GM12878 (cell line): ENCODE measurements at regions not wholly inside any gene's neighbourhood (a gene's known extent, or its start where the extent isn't known, plus 50 kb on each side); places are given as distances from the start of the nearest gene placed in this dataset.

Experiments used
- ATAC-seq: fragments of 200-7000 bp; cut with Tn5 transposase; 3 replicates; pipeline ENCODE4 v1.9.1; 2020; ENCODE audit warnings: mild to moderate bottlenecking, moderate library complexity
- BruUV-seq: library from RNA; stranded (reverse); fragments of 400-500 nt; replicated peaks from 2 replicates; lab custom pipeline; 2021; lab: Mats Ljungman, UMichigan
- CTCF ChIA-PET: fragments of 300-600 bp; sonication (Branson Sonifier 250); formaldehyde crosslinking; extraction: SDS; loops from one replicate; lab custom pipeline; 2021; ENCODE audit warnings: inconsistent platforms; lab: Yijun Ruan, JAX
- POLR2A ChIA-PET: fragments of 350-600 bp; formaldehyde crosslinking; extraction: SDS; loops from one replicate; lab custom pipeline; 2021; ENCODE audit warnings: inconsistent platforms; lab: Charles Lee
- RAD21 ChIA-PET: fragments of 300-600 bp; sonication (Branson Sonifier 250); formaldehyde crosslinking; loops from one replicate; lab custom pipeline; 2023; ENCODE audit warnings: antibody characterized with exemption; ENCODE audit not compliant: unreplicated experiment; lab: Charles Lee
- SMC1A ChIA-PET: fragments of 300-600 bp; sonication (Branson Sonifier 250); formaldehyde crosslinking; loops from one replicate; lab custom pipeline; 2023; ENCODE audit not compliant: unreplicated experiment, uncharacterized antibody; lab: Charles Lee
- DNase-seq: peaks from one replicate; pipeline ENCODE4 v3.0.0-alpha.2; 2011; ENCODE audit warnings: low read depth, low spot score
- FAIRE-seq: peaks from 3 replicates; lab custom pipeline; 2011; peaks lifted over from hg19 to GRCh38; lab: Jason Lieb, UNC
- H2AFZ ChIP-seq: 2 replicates; pipeline ENCODE4 v1.6.0; 2011; ENCODE audit warnings: low read depth, low read length, control low read depth; ENCODE audit not compliant: control insufficient read depth
- H3K27ac ChIP-seq: 2 replicates; pipeline ENCODE4 v1.5.1; 2011; ENCODE audit warnings: control low read depth; ENCODE audit not compliant: control insufficient read depth, insufficient read depth
- H3K27me3 ChIP-seq, 2 experiments: replicated peaks in 1 of 2; 2 replicates each; pipeline versions ENCODE4 v1.6.0 to v1.6.1; 2011; ENCODE audit warnings: low read length in 1 of 2; ENCODE audit not compliant: control insufficient read depth in 2 of 2, insufficient read depth in 2 of 2
- H3K36me3 ChIP-seq, 2 experiments: 2 replicates each; pipeline ENCODE4 v1.5.1; 2011; ENCODE audit warnings: low read length in 1 of 2; ENCODE audit not compliant: control insufficient read depth in 2 of 2, insufficient read depth in 2 of 2
- H3K4me1 ChIP-seq: 2 replicates; pipeline ENCODE4 v1.6.1; 2011; ENCODE audit warnings: mild to moderate bottlenecking, low read length, moderate library complexity, mixed read lengths; ENCODE audit not compliant: control insufficient read depth, insufficient read depth
- H3K4me2 ChIP-seq: 2 replicates; pipeline ENCODE4 v1.6.0; 2011; ENCODE audit warnings: control low read depth; ENCODE audit not compliant: control insufficient read depth, insufficient read depth
- H3K4me3 ChIP-seq: fragments of 200-600 bp; sonication (generic); 2 replicates; pipeline ENCODE4 v1.5.1; 2016
- H3K79me2 ChIP-seq: 2 replicates; pipeline ENCODE4 v1.6.0; 2011; ENCODE audit warnings: low read length; ENCODE audit not compliant: control insufficient read depth, insufficient read depth
- H3K9ac ChIP-seq: 2 replicates; pipeline ENCODE4 v1.8.0; 2011; ENCODE audit warnings: low read length, control low read depth, mixed read lengths; ENCODE audit not compliant: control insufficient read depth, insufficient read depth
- H3K9me3 ChIP-seq: replicated peaks from 3 replicates; pipeline ENCODE4 v1.5.1; 2011; ENCODE audit warnings: mild to moderate bottlenecking, low read length; ENCODE audit not compliant: control insufficient read depth, insufficient read depth
- H4K20me1 ChIP-seq: 2 replicates; pipeline ENCODE4 v1.6.0; 2011; ENCODE audit not compliant: control insufficient read depth, insufficient read depth
- ASH2L ChIP-seq: fragments of 300-600, 200-600 bp; sonication (generic); IDR thresholded peaks from 2 replicates; pipeline ENCODE4 v1.6.1; 2017; ENCODE audit warnings: low read depth, mild to moderate bottlenecking, borderline replicate concordance
- BHLHE40 ChIP-seq, 2 experiments: fragments of 450-650 bp in 1 of 2; IDR thresholded peaks; 2 replicates each; pipeline ENCODE4 v1.6.1; 2011 to 2017; ENCODE audit warnings: low read depth in 2 of 2, borderline replicate concordance in 1 of 2, improper control_type of control experiment in 1 of 2, low read length in 1 of 2, mild to moderate bottlenecking in 1 of 2
- E2F4 ChIP-seq: IDR thresholded peaks from 2 replicates; pipeline ENCODE4 v1.6.1; 2012; ENCODE audit warnings: low read depth, low read length, improper control_type of control experiment
- E4F1 ChIP-seq: fragments of 450-650 bp; IDR thresholded peaks from 2 replicates; pipeline ENCODE4 v1.6.1; 2018; ENCODE audit warnings: borderline replicate concordance, mild to moderate bottlenecking; ENCODE audit not compliant: partially characterized antibody
- EED ChIP-seq: sonication (generic); IDR thresholded peaks from 2 replicates; pipeline ENCODE4 v1.6.1; 2016; ENCODE audit warnings: antibody characterized with exemption, low read depth
- IRF5 ChIP-seq: fragments of 450-650 bp; IDR thresholded peaks from 2 replicates; pipeline ENCODE4 v1.6.1; 2017; ENCODE audit warnings: borderline replicate concordance
- LARP7 ChIP-seq: fragments of 450-650 bp; IDR thresholded peaks from 2 replicates; pipeline ENCODE4 v1.6.1; 2017; ENCODE audit warnings: mild to moderate bottlenecking
- MLLT1 ChIP-seq: fragments of 450-650 bp; IDR thresholded peaks from 2 replicates; pipeline ENCODE4 v1.6.1; 2016; ENCODE audit warnings: mild to moderate bottlenecking
- SPI1 ChIP-seq: IDR thresholded peaks from 2 replicates; pipeline ENCODE4 v1.6.1; 2011; ENCODE audit warnings: low read depth, mild to moderate bottlenecking, low read length, moderate library complexity, borderline replicate concordance; ENCODE audit not compliant: insufficient read depth
- ZNF274 ChIP-seq: IDR thresholded peaks from one replicate; pipeline ENCODE4 v1.8.0; 2011; ENCODE audit not compliant: insufficient read length, insufficient read depth
- WGBS: methylation state at CpG from one replicate; pipeline ENCODE4 v1.1.6; 2016; ENCODE audit warnings: low lambda C conversion rate; ENCODE audit not compliant: insufficient replicate concordance, insufficient coverage; ENCODE audit errors: missing lambda C conversion rate; 5-methylcytosine and 5-hydroxymethylcytosine counted together
- in situ Hi-C: fragments of 300-500 bp; cut with MboI; formaldehyde crosslinking; loops from 9 replicates; pipeline ENCODE4 v1.14.3; 2018; ENCODE audit warnings: mixed read lengths
- intact Hi-C: fragments of 100-400 bp; cut with micrococcal nuclease; formaldehyde crosslinking; loops from one replicate; pipeline ENCODE4 v1.14.2; 2022; ENCODE audit not compliant: unreplicated experiment

GRCh38 chr13:85935868-85936467 lies 136.7 kb upstream of the SLITRK6 start:
- no peak overlapping the region for H3K9ac ChIP-seq
- TF ChIP-seq BHLHE40 (IDR thresholded peaks at IDR 0.05; ENCODE audit: borderline replicate concordance in 1 of 2, low read depth in 2 of 2, low read length in 1 of 2) = no peak
- TF ChIP-seq, all 136 proteins: peak for 0
- no TSS peak for BruUV-seq
- Histone ChIP-seq H3K9me3 (no peaks in the 10 kb centered on the region; the same call in 2 of the 3 replicates), H3K27me3 (no peaks in the 10 kb centered on the region), H3K79me2 (no peaks in the 10 kb centered on the region), H3K4me1 (no peaks in the 10 kb centered on the region), H3K36me3 (no peaks in the 10 kb centered on the region), H3K4me2 (no peak overlapping the region), H3K27ac (no peak overlapping the region), H3K4me3 (no peak overlapping the region), H2AFZ (no peak overlapping the region), H4K20me1 (no peaks in the 10 kb centered on the region)
- ChIA-PET POLR2A (no interaction called here), RAD21 (no interaction called here), SMC1A (no interaction called here), CTCF (no interaction called here)
- intact Hi-C loops = no loop called here
- DNase-seq = no peak
- no peak for FAIRE-seq
- in situ Hi-C loops = no loop called here
- no peak for ATAC-seq
- WGBS = 29% methylated on average over 4 of the region's 4 CpGs

- H3K36me3 ChIP-seq = no peaks in the 10 kb centered on the region
- no peaks in the 10 kb centered on the region for H4K20me1 ChIP-seq
- no peak overlapping the region for H3K27ac ChIP-seq
- no peaks in the 10 kb centered on the region for H3K4me1 ChIP-seq
- ChIA-PET CTCF (no interaction called here), RAD21 (no interaction called here), SMC1A (no interaction called here), POLR2A (no interaction called here)
- no peaks in the 10 kb centered on the region for H3K79me2 ChIP-seq
- FAIRE-seq = no peak
- intact Hi-C loops = no loop called here
- H3K9ac ChIP-seq = no peak overlapping the region
- WGBS = 0% methylated on average over 2 of the region's 2 CpGs
- no peak for DNase-seq
- in situ Hi-C loops = no loop called here
- H3K9me3 ChIP-seq = no peaks in the 10 kb centered on the region
- BruUV-seq = no TSS peak
- no peaks in the 10 kb centered on the region for H3K27me3 ChIP-seq
- no peak overlapping the region for H2AFZ ChIP-seq
- H3K4me2 ChIP-seq = no peak overlapping the region
- H3K4me3 ChIP-seq = no peak overlapping the region
- no peak for ATAC-seq
- TF ChIP-seq EED = no peak
- no peak for TF ChIP-seq LARP7
- TF ChIP-seq E2F4 = no peak
- no peak for TF ChIP-seq IRF5
- no peak for TF ChIP-seq ZNF274
- TF ChIP-seq SPI1 = no peak
- no peak for TF ChIP-seq ASH2L
- no peak for TF ChIP-seq MLLT1
- no peak for TF ChIP-seq E4F1
Measured at GRCh38 chr13:85930108-85930507, 130.9 kb upstream of the SLITRK6 start.
